LNCaP clone FGC (cell line): ENCODE measurements at regions not wholly inside any gene's neighbourhood (a gene's known extent, or its start where the extent isn't known, plus 50 kb on each side); places are given as distances from the start of the nearest gene placed in this dataset.

Experiments
- DNase-seq: peaks from one replicate; pipeline ENCODE4 v3.0.0-alpha.2; 2011; ENCODE audit warnings: low read depth
- H3K4me3 ChIP-seq: 2 replicates; pipeline ENCODE4 v1.5.1; 2011; ENCODE audit warnings: mild to moderate bottlenecking, low read depth, low read length, control low read depth
- CTCF ChIP-seq: IDR thresholded peaks from 2 replicates; pipeline ENCODE4 v1.5.1; 2012; ENCODE audit warnings: mild to moderate bottlenecking; ENCODE audit not compliant: control insufficient read depth, insufficient read depth; ENCODE audit errors: extremely low read depth

- no peak overlapping the region for H3K4me3 ChIP-seq
- DNase-seq = no peak
- no peak for TF ChIP-seq CTCF
These were observed 54.5 kb upstream of the MC3R start for GRCh38 chr20:56194042-56194441.

GRCh38 chr20:56195946-56196345, 52.6 kb upstream of the MC3R start:
- no peak overlapping the region for H3K4me3 ChIP-seq
- DNase-seq = no peak
- no peak for TF ChIP-seq CTCF
